ENCODE measurements at regions not wholly inside any gene's neighbourhood (a gene's known extent, or its start where the extent isn't known, plus 50 kb on each side); places are given as distances from the start of the nearest gene placed in this dataset.
"Not testable (repeated sequence)": the region's sequence is repeated elsewhere in the genome, so short reads cannot be mapped to it uniquely, and the experiment has no call there.

- intact Hi-C loops (cut with micrococcal nuclease) = no loop called here
These were observed 687.8 kb downstream of the COL12A1 start for GRCh38 chr6:74518035-74518434.

- intact Hi-C loops (cut with micrococcal nuclease) = no loop called here
These were observed 695.0 kb downstream of the COL12A1 start for GRCh38 chr6:74510878-74511277.

GRCh38 chr6:74507649-74508048 is 698.2 kb downstream of the COL12A1 start:
- intact Hi-C loops (cut with micrococcal nuclease) = no loop called here

- intact Hi-C loops (cut with micrococcal nuclease) = no loop called here
These were observed 700.5 kb downstream of the COL12A1 start for GRCh38 chr6:74505391-74505790.

- intact Hi-C loops (cut with micrococcal nuclease) = no loop called here
These were observed 700.9 kb downstream of the COL12A1 start for GRCh38 chr6:74504941-74505340.

GRCh38 chr6:74492587-74492986 is 713.3 kb downstream of the COL12A1 start:
- intact Hi-C loops (cut with micrococcal nuclease) = no loop called here

DNA sequence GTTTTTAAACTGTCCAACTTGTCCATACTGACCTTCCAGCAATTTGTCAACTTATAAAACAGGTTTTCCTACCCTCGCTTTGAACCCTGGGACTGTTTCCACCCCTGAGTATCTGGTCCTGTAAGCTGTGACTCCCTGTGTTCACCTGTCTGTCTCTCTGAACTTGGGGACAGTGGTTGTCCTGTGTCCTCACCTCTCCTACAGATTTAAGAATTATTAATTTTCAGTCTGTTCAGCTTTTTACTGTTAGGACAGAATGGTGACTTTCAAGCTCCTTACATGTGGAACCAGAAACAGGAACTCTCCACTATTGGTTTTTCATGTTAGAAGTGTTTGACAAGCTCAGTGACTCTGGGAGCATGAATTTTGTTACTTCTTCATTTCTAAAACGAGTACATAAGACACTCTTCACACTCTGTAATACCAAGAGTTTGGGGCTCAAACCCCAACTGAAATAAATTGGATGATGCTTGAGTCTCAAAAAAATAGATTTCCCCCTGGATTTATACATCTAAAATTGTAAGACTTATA is 713.9 kb downstream of the COL12A1 start:
- intact Hi-C loops (cut with micrococcal nuclease) = no loop called here

- intact Hi-C loops (cut with micrococcal nuclease) = not testable (repeated sequence)
These were observed 717.1 kb downstream of the COL12A1 start for GRCh38 chr6:74488726-74489125.

DNA sequence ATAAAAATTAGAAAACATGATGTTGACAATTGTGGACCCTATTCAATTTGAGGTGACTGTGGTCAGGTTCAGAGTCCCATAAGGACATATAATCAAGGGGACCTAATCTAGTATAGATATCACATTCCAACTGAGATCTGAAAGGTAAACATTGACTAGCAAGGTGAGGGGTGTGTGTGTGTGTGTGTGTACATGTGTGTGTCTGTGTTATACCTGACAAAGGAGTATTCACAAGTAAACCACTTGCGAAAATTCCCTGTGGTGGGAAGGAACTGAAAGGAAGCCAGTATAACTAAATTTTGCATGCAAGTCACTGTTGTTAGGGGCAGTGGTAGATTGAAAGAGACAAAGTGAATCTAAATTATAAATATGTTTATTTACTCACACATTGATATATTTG is 723.7 kb downstream of the COL12A1 start:
- intact Hi-C loops (cut with micrococcal nuclease) = no loop called here

DNA sequence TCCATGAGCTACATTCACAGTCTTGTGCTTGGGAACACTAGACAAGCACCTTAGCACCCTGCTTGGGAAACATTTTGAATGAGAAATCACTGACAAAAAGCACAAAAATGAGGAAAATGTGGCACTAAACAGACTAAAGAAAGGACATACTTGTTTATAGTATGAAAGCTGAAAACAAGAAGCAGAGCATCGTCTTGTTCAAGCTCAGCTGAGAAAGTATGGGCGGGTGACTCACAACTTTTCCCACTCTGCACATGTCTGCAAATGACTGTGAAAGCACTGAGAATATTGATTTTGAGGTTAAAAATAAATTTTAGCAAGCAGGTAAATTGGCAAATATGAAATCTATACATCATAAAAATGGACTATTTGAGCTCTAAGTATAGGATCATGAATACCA is 725.3 kb downstream of the COL12A1 start:
- intact Hi-C loops (cut with micrococcal nuclease) = no loop called here

DNA sequence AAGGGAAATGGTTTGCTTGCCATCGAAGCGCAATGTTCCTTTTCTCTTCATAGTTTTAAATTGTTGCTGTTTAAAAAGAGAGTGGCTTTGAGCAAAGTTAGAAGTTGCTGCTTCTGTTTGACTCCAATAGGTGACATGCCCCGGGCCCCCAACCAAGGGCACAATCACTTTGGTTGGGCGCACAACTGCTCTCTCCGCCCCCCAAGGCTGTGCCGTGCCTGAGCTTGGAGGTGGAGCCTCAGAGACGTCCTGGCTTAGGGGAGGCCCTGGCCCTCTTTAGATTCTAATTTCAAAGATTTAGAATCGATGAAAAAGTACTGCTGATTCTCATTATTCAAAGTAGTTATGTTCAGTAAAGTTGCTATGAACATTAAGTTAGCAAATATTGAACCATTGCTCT is 725.9 kb downstream of the COL12A1 start:
- intact Hi-C loops (cut with micrococcal nuclease) = no loop called here

DNA sequence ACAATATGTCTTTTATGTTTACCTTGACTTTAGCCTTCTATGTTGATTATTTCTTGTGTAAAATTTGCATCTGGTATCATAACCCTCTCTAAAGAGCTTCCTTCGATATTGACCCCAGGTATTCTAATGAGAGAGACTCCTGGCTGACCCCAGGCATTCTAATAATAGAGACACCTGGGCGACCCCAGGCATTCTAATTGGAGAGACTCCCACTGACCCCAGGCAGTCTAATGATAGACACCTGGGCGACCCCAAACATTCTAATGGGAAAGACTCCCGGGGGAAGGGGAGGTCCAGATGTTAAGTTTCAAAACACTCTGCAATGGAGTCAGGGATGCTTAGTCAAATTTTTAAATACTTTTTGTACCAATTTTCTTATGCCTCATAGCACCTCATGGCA is 726.4 kb downstream of the COL12A1 start:
- intact Hi-C loops (cut with micrococcal nuclease) = no loop called here

DNA sequence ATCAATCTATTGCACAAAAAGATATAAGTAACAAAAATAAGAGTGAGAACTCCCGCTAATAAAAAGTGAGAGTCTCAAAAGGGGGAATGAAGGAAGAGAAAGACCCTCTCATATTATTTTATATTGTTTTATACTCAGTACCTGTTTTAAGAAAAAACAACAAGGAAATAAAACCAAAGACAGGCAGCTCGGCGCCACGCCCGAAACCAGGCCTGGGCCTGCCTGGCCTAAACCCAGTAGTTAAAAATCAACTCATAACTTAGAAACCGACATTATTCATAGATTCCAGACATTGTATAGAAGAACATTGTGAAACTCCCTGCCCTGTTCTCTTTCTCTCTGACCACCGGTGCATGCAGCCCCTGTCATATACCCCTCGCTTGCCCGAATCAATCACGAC is 731.8 kb downstream of the COL12A1 start:
- intact Hi-C loops (cut with micrococcal nuclease) = not testable (repeated sequence)

GRCh38 chr6:74468552-74468951 is 737.3 kb downstream of the COL12A1 start:
- intact Hi-C loops (cut with micrococcal nuclease) = not testable (repeated sequence)

GRCh38 chr6:74467533-74468215 is 738.2 kb downstream of the COL12A1 start:
- intact Hi-C loops (cut with micrococcal nuclease) = no loop called here

DNA sequence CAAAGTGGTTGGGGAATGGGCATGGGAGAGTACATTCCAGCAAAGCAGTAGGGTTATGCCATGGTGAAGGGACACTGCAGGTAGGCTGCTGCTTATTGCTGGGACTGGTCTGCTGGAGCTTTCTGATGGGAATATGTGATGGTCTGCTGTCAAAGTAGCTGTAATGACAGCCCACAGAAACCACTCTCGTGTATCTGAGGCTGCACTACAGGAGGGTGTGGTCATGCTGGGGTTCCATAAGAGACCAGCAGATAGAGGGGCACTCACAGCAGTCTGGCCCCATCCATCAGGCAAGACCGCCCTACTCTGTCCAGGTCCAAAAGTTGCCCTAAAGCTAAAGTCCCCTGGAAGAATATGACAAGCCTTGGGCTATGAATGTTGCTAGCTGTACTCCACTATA is 739.3 kb downstream of the COL12A1 start:
- intact Hi-C loops (cut with micrococcal nuclease) = no loop called here

- intact Hi-C loops (cut with micrococcal nuclease) = no loop called here
These were observed 746.6 kb downstream of the COL12A1 start for GRCh38 chr6:74459260-74459659.

DNA sequence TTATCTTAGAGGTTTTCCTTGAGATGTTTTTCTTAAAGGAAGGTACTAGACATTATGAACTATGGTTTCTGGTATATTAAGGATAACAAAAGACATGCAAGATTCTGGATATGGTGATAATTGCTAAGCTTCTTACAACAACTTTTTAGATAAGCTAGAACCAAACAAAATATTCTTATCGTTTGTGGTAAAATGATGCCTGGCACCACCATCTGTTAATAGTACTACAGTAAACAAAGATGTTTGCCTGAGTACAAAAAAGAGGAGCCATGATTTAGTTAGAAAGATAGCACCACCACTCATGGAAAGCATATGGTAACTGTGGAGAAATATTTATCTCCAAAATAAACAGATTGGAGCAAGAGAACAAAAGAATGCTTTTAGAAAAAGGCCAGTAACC is 747.3 kb downstream of the COL12A1 start:
- intact Hi-C loops (cut with micrococcal nuclease) = no loop called here

DNA sequence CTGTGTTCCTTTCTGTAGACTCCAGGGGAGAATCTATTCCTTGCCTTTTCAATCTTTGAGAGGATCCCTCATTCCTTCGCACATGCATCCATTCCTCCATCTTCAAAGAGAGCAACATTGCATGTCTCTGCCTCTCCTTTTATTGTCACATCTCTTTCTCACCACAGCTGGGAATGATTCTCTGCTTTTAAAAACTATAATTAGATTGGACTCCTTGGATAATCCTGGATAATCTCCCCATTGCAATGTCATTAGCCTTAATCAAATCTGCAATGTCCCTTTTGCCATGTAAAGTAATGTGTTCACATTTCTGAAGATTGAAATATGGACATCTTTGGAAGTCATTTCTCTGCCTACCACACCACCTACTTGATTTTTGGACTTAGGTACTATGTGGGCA is 750.1 kb downstream of the COL12A1 start:
- intact Hi-C loops (cut with micrococcal nuclease) = no loop called here

- intact Hi-C loops (cut with micrococcal nuclease) = no loop called here
These were observed 753.9 kb downstream of the COL12A1 start for GRCh38 chr6:74451953-74452352.

DNA sequence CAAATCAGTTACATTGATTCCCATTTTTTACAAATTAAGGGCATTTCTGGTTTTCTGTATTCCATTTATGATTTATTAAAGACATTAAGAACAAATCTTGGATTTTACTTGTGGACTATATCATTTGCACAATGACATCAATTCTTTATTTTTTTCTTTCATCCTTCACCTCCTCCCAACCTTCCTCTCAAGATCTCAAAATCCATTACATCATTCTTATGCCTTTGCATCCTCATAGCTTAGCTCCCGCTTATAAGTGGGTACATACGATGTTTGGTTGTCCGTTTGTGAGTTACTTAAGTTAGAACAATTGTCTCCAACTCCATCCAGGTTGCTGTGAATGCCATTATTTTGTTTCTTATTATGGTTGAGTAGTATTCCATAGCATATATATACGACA is 752.8 kb downstream of the CD109 start:
- intact Hi-C loops (cut with micrococcal nuclease) = no loop called here

- intact Hi-C loops (cut with micrococcal nuclease) = no loop called here
These were observed 751.0 kb downstream of the CD109 start for GRCh38 chr6:74447013-74447412.

- intact Hi-C loops (cut with micrococcal nuclease) = no loop called here
These were observed 743.3 kb downstream of the CD109 start for GRCh38 chr6:74439123-74439811.
